Activated T-cell treated with anti-CD3 and anti-CD28 coated beads, Interleukin-2, amount 50 U/mL, for 24 hours (primary cell): ENCODE measurements at regions not wholly inside any gene's neighbourhood (a gene's known extent, or its start where the extent isn't known, plus 50 kb on each side); places are given as distances from the start of the nearest gene placed in this dataset.
A peak's percentile ranks its signal among the peaks of the same experiment; 100 is the strongest.

ENCODE experiments used
- DNase-seq: peaks from one replicate; pipeline ENCODE4 v3.0.0-alpha.2; 2020
- H3K27ac Mint-ChIP-seq: 2 replicates; pipeline ENCODE4 v1.8.0; 2020; ENCODE audit warnings: mild to moderate bottlenecking, mixed read lengths
- H3K27me3 Mint-ChIP-seq: 2 replicates; pipeline ENCODE4 v1.8.0; 2020; ENCODE audit warnings: mixed read lengths
- H3K36me3 Mint-ChIP-seq: 2 replicates; pipeline ENCODE4 v1.8.0; 2020; ENCODE audit warnings: low read depth, mixed read lengths
- H3K4me1 Mint-ChIP-seq: 2 replicates; pipeline ENCODE4 v1.8.0; 2020; ENCODE audit warnings: low read depth, mixed read lengths
- H3K4me3 Mint-ChIP-seq: 2 replicates; pipeline ENCODE4 v1.8.0; 2020; ENCODE audit warnings: mild to moderate bottlenecking, moderate library complexity, mixed read lengths
- H3K9me3 Mint-ChIP-seq: 2 replicates; pipeline ENCODE4 v1.8.0; 2020; ENCODE audit warnings: mixed read lengths

DNA sequence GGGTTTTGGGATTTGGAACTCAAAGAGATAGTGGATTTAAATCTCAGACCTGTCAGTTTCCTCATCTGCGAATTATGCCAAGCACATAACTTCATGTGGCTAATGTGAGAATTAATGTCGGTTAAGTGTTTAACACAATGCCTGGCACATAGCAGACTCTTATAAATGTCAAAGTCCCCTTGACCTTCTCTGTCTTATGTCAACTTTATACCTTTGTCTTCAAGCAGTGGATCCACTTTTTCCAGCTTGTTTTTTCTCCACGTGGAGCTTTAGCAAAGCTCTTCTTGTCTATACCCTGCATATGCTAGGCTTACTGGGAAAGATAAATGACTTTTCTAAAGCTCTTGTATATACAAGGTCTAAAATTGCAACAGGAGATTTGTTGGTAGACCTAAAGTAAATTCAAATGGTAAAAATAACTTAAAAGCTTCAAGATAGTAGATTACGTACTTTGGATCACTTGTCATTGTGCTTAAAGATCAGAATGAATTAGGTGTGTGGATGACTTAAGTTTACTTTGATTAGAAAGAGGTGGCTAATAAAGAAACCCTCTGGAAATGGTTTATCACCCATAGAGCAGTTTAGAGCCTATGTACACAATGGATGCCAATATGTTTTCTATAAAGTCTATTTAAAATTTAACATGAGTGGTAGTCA lies 318.3 kb upstream of the SORL1-AS1 start:
- no peaks in the 10 kb centered on the region for H3K9me3 Mint-ChIP-seq
- no peaks in the 10 kb centered on the region for H3K36me3 Mint-ChIP-seq
- H3K27ac Mint-ChIP-seq, result no peak overlapping the region
- no peak overlapping the region for H3K4me3 Mint-ChIP-seq
- DNase-seq, result no peak
- H3K27me3 Mint-ChIP-seq, result peaks cover 4% of the 10 kb centered on the region
- peaks cover 3% of the 10 kb centered on the region for H3K4me1 Mint-ChIP-seq

- H3K9me3 Mint-ChIP-seq, result no peaks in the 10 kb centered on the region
- no peaks in the 10 kb centered on the region for H3K36me3 Mint-ChIP-seq
- DNase-seq, result no peak
- H3K27me3 Mint-ChIP-seq, result peaks cover 4% of the 10 kb centered on the region
- peaks cover 3% of the 10 kb centered on the region for H3K4me1 Mint-ChIP-seq
- no peak overlapping the region for H3K4me3 Mint-ChIP-seq
- H3K27ac Mint-ChIP-seq, result no peak overlapping the region
These were observed 316.4 kb upstream of the SORL1-AS1 start for GRCh38 chr11:121769191-121769590.

- H3K27ac Mint-ChIP-seq, result peak overlapping the region; percentile 53
- H3K4me1 Mint-ChIP-seq, result peaks cover 3% of the 10 kb centered on the region
- no peaks in the 10 kb centered on the region for H3K9me3 Mint-ChIP-seq
- H3K36me3 Mint-ChIP-seq, result no peaks in the 10 kb centered on the region
- peaks cover 4% of the 10 kb centered on the region for H3K27me3 Mint-ChIP-seq
- DNase-seq, result no peak
- H3K4me3 Mint-ChIP-seq, result no peak overlapping the region
These were observed 314.7 kb upstream of the SORL1-AS1 start for GRCh38 chr11:121767433-121767832.

- no peak overlapping the region for H3K27ac Mint-ChIP-seq
- no peaks in the 10 kb centered on the region for H3K9me3 Mint-ChIP-seq
- peaks cover 4% of the 10 kb centered on the region for H3K27me3 Mint-ChIP-seq
- no peak for DNase-seq
- no peak overlapping the region for H3K4me3 Mint-ChIP-seq
- H3K36me3 Mint-ChIP-seq, result no peaks in the 10 kb centered on the region
- peaks cover 3% of the 10 kb centered on the region for H3K4me1 Mint-ChIP-seq
These were observed 314.2 kb upstream of the SORL1-AS1 start for GRCh38 chr11:121766991-121767390.

- H3K9me3 Mint-ChIP-seq, result no peaks in the 10 kb centered on the region
- H3K27me3 Mint-ChIP-seq, result peaks cover 4% of the 10 kb centered on the region
- no peak overlapping the region for H3K27ac Mint-ChIP-seq
- H3K36me3 Mint-ChIP-seq, result no peaks in the 10 kb centered on the region
- peaks cover 3% of the 10 kb centered on the region for H3K4me1 Mint-ChIP-seq
- no peak for DNase-seq
- no peak overlapping the region for H3K4me3 Mint-ChIP-seq
These were observed 313.4 kb upstream of the SORL1-AS1 start for GRCh38 chr11:121766166-121766565.

GRCh38 chr11:121763526-121763925 lies 310.8 kb upstream of the SORL1-AS1 start:
- H3K27me3 Mint-ChIP-seq, result no peaks in the 10 kb centered on the region
- H3K36me3 Mint-ChIP-seq, result no peaks in the 10 kb centered on the region
- no peak for DNase-seq
- H3K4me1 Mint-ChIP-seq, result peaks cover 3% of the 10 kb centered on the region
- no peak overlapping the region for H3K27ac Mint-ChIP-seq
- H3K4me3 Mint-ChIP-seq, result no peak overlapping the region
- no peaks in the 10 kb centered on the region for H3K9me3 Mint-ChIP-seq

GRCh38 chr11:121762820-121763219 lies 310.1 kb upstream of the SORL1-AS1 start:
- no peaks in the 10 kb centered on the region for H3K9me3 Mint-ChIP-seq
- no peak for DNase-seq

GRCh38 chr11:121761186-121761585 lies 308.4 kb upstream of the SORL1-AS1 start:
- Mint-ChIP-seq H3K9me3 (no peaks in the 10 kb centered on the region), H3K4me3 (no peak overlapping the region), H3K27ac (no peak overlapping the region), H3K36me3 (no peaks in the 10 kb centered on the region), H3K4me1 (no peaks in the 10 kb centered on the region), H3K27me3 (no peaks in the 10 kb centered on the region)
- no peak for DNase-seq

More at GRCh38 chr11:121762820-121763219, 310.1 kb upstream of the SORL1-AS1 start:
- H3K4me3 Mint-ChIP-seq, result no peak overlapping the region
- H3K4me1 Mint-ChIP-seq, result peaks cover 2% of the 10 kb centered on the region
- no peaks in the 10 kb centered on the region for H3K36me3 Mint-ChIP-seq
- H3K27me3 Mint-ChIP-seq, result no peaks in the 10 kb centered on the region
- H3K27ac Mint-ChIP-seq, result no peak overlapping the region

DNA sequence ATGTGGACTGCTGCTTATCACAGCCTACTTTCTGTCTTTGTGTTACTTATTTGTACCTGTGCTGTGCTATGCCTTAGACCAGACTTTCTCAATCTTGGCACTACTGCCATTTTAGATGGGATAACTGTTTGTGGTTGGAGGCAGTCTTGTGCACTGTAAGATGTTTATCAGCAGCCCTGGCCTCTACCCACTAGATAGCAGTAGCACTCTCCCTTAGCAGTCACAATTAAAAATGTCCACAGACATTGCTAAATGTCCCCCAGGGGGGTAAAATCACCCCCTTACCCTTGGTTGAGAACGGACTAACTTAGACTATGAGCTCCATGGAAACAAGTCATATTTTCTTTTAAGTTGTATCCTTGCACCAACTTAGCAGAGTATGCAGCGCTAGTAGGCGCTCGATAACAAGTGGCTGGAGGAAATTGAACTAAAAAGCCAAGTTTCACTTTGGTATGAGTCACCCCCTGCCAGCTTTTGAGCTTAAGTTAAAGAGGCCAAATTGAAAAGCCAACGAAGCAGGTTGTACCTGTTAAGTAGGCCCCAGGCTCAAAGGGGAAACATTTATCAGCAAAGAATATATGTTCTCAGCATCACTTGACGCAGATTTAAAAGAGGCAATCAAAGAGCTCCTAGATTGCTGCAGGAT lies 304.8 kb upstream of the SORL1-AS1 start:
- no peaks in the 10 kb centered on the region for H3K4me1 Mint-ChIP-seq
- no peak overlapping the region for H3K27ac Mint-ChIP-seq
- H3K36me3 Mint-ChIP-seq, result no peaks in the 10 kb centered on the region
- no peak overlapping the region for H3K4me3 Mint-ChIP-seq
- no peak for DNase-seq
- no peaks in the 10 kb centered on the region for H3K9me3 Mint-ChIP-seq
- H3K27me3 Mint-ChIP-seq, result no peaks in the 10 kb centered on the region

- Mint-ChIP-seq H3K4me3 (no peak overlapping the region), H3K27ac (no peak overlapping the region), H3K4me1 (no peaks in the 10 kb centered on the region), H3K9me3 (no peaks in the 10 kb centered on the region), H3K36me3 (no peaks in the 10 kb centered on the region), H3K27me3 (no peaks in the 10 kb centered on the region)
- DNase-seq, result no peak
These were observed 303.1 kb upstream of the SORL1-AS1 start for GRCh38 chr11:121755906-121756305.

- Mint-ChIP-seq H3K36me3 (no peaks in the 10 kb centered on the region), H3K27ac (no peak overlapping the region), H3K9me3 (no peaks in the 10 kb centered on the region), H3K4me1 (no peaks in the 10 kb centered on the region), H3K4me3 (no peak overlapping the region), H3K27me3 (no peaks in the 10 kb centered on the region)
- no peak for DNase-seq
These were observed 302.4 kb upstream of the SORL1-AS1 start for GRCh38 chr11:121755191-121755590.

DNA sequence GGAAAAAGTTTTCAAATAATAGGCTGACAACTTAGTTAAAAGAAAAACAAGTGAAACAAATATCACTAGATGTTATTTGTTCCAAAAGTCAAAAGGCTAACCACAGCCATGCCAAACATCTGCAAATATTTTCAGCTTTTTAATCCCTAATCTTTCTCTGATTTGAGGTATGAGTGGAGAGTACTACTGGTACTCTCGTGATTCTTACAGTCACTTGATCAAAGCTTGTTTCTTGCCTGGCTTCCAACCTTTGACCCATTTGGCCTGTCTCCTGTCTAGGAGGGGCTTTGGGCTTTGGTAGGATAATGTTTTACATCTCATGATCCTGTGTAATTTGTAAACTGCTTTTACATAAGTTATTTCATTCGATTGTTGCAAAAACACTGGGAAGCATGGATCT lies 301.8 kb upstream of the SORL1-AS1 start:
- H3K4me1 Mint-ChIP-seq, result no peaks in the 10 kb centered on the region
- no peaks in the 10 kb centered on the region for H3K36me3 Mint-ChIP-seq
- no peak overlapping the region for H3K27ac Mint-ChIP-seq
- no peaks in the 10 kb centered on the region for H3K27me3 Mint-ChIP-seq
- H3K9me3 Mint-ChIP-seq, result no peaks in the 10 kb centered on the region
- H3K4me3 Mint-ChIP-seq, result no peak overlapping the region
- DNase-seq, result no peak

- Mint-ChIP-seq H3K4me3 (no peak overlapping the region), H3K4me1 (no peaks in the 10 kb centered on the region), H3K9me3 (no peaks in the 10 kb centered on the region), H3K36me3 (no peaks in the 10 kb centered on the region), H3K27me3 (no peaks in the 10 kb centered on the region), H3K27ac (no peak overlapping the region)
- no peak for DNase-seq
These were observed 296.9 kb upstream of the SORL1-AS1 start for GRCh38 chr11:121749691-121750090.

DNA sequence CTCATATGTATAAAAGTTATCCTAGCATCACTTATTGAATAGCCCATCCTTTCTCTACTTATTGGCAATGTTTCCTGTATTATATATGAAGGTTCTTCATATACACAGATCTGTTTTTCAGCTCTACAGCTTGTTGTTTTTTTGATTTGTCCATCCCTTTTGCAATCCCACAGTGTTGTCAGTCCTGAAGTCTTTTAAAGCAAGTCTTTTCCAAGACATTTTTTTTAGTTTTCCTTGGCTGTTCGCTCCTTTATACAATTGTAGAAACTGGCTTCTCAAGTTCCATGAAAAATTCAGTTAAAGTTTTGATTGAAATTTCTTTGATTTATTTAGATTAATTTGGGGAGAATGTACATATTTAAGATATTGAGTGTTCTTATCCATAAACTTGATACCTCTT lies 295.3 kb upstream of the SORL1-AS1 start:
- DNase-seq, result no peak
- Mint-ChIP-seq H3K27me3 (no peaks in the 10 kb centered on the region), H3K36me3 (no peaks in the 10 kb centered on the region), H3K27ac (no peak overlapping the region), H3K4me3 (no peak overlapping the region), H3K9me3 (peaks cover 10% of the 10 kb centered on the region), H3K4me1 (no peaks in the 10 kb centered on the region)

DNA sequence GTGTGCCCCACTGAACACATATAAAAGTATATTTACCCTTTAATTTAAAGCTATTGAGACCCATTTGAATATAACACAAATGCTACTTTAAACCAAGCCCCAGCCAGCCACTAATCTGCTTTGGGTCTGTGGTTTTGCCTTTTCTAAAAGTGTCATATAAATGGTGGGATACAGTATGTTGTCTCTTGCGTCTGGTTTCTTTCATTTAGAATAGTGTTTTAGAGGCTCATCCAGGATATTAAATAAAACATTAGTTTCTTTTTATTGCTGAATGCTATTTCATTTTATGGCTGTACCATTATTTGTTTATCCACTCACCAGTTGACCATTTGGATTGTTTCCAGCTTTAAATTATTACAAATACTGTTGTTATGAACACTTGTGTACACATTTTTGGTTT lies 290.5 kb upstream of the SORL1-AS1 start:
- H3K36me3 Mint-ChIP-seq, result no peaks in the 10 kb centered on the region
- no peak overlapping the region for H3K4me3 Mint-ChIP-seq
- H3K27ac Mint-ChIP-seq, result no peak overlapping the region
- H3K9me3 Mint-ChIP-seq, result peaks cover 10% of the 10 kb centered on the region
- no peaks in the 10 kb centered on the region for H3K4me1 Mint-ChIP-seq
- H3K27me3 Mint-ChIP-seq, result peaks cover 8% of the 10 kb centered on the region
- DNase-seq, result no peak
